HTR-8/SVneo (cell line): ENCODE measurements at regions not wholly inside any gene's neighbourhood (a gene's known extent, or its start where the extent isn't known, plus 50 kb on each side); places are given as distances from the start of the nearest gene placed in this dataset.

Experiments
- DNase-seq: peaks from one replicate; pipeline ENCODE4 v3.0.0; 2011; ENCODE audit warnings: low spot score, mixed read lengths; ENCODE audit not compliant: insufficient read length
- FAIRE-seq: peaks from 2 replicates; lab custom pipeline; 2011; peaks lifted over from hg19 to GRCh38; lab: Jason Lieb, UNC

DNA sequence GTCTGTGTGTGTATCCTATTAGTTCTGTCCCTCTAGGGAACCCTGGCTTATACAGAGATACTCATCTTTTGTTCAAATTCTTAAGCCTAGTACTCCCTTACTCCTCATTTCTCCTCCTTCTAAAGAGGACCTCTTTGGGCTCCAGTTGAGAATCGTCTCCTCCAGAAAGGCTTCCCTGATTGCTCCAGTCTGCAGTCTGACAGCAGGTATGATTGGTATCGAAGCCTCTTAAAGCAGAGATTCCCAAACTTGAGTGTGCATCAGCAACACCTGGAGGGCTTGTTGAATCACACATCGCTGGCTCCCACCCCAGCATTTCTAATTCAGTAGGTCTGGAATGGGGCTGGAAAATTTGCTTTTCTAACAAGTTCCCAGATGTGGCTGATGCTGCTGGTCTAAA lies 60.9 kb upstream of the NMNAT3 start:
- DNase-seq (no peak), FAIRE-seq (no peak)

DNA sequence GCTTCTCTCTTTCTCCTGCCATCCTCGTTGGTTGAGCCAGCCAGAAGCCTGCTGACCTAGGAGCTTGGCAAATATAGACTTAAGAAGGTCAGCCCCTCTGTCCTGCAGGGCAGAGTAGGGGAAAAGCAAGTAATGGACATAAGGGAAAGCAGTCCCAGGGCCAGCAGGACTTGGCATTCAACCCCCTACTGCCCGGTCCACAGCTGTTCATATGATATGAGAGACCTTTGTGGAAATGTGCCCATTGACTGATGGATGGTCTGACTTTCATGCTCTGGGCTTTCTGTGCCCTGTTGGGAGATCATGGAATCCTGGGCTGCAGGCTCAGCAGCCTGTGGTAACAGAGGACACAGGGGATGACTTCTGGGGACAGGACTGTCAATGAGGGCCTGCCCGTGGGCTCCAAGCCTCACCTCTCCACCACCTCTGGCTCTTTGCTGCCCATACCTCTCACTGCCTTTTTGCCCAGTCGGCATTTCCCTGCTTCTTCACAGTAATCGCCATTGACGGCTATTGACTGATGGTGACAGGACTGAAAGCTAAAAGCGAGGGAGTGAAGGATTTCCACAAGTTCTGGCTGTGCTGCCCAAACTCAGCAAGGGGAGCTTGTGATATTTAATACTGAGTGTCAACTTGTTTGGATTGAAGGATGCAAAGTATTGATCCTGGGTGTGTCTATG lies 60.0 kb upstream of the NMNAT3 start:
- FAIRE-seq (no peak), DNase-seq (no peak)

DNA sequence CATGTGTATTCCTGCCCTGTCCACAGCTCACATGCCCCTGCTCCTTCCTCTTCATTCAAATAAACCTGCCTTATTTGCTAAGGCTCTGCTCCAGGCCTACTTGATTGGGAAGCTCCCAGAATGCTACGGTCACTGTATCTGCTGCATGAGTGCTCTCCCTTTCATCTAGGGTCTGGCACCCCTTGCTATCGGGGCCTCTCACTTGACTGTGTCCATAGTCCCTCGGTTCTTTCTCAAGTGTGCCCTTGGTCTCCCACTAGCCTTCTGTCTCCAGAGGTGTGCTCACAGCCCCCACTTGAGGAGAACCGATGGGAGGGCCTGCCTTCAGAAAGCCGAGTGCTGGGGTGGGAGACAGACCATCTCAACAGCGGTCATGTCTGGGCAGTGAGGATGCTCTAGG lies 57.4 kb upstream of the NMNAT3 start:
- no peak for FAIRE-seq
- DNase-seq = no peak

DNA sequence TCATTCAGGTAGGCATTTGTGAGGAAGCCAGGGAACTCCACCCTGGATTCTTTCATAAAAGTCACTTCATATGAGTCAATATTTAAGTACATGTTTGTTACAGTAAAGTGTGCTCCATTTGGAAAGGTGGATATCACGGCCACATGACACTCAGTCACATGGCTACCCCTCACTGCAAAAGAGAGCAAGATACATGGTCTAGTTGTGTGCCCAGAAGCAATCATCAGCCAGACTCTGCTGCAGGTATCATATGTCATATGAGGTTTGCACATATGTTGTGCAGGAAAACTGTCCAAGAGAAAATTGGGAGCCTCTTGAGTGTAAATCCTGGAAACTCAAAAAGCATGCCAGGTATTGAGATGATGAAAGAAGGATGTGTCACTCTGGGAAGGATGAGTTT lies 55.0 kb upstream of the NMNAT3 start:
- FAIRE-seq = no peak
- DNase-seq = no peak

DNA sequence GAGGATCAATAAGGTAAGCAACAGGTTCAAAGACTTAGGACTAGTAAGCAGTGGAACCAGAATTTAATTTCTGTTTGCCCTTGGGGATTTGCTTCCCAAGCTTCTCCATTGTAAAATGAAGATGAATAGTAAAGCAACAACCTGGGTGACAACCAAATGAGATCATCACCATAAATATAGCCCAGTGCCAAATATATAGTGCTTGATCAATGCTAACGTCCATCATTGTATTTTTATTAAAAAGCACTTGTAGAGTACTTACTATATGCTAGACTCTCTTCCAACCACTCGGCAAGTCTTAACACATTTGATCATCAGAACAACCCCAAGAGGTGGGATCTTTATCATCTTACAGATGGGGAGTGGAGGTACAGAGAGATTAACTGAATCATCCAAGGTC lies 51.5 kb upstream of the NMNAT3 start:
- no peak for FAIRE-seq

DNA sequence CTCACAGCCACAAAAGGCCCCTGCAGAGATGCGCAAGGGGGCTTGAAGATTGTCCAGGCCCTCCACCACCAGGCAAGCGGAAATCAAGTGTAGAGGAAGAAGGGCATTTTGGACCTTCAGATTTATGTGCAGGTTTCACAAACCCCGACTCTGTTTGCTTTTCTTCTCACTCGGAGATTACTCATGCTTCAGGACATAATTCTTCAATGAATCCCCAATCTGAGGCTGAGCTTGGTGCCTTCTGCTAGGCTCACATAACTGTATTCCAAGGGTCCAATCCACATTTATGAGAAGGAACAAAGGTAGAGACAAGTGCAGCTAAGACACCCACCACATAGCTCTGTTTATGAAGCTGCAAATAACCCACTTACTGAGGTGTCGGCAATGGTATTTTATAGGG lies 50.6 kb upstream of the NMNAT3 start:
- FAIRE-seq (no peak), DNase-seq (no peak)

More for the DNA sequence above, 51.5 kb upstream of the NMNAT3 start:
- DNase-seq = no peak
